Brain microvascular endothelial cell (primary cell): ENCODE measurements at regions not wholly inside any gene's neighbourhood (a gene's known extent, or its start where the extent isn't known, plus 50 kb on each side); places are given as distances from the start of the nearest gene placed in this dataset.

ENCODE experiments used
- DNase-seq: peaks from one replicate; pipeline ENCODE4 v3.0.0-alpha.2; 2020
- H3K27ac ChIP-seq: fragments of 250-450 bp; sonication (Bioruptor Pico); 2 replicates; pipeline ENCODE4 v1.5.1; 2020; ENCODE audit warnings: mild to moderate bottlenecking, moderate library complexity
- H3K27me3 ChIP-seq: fragments of 250-450 bp; sonication (Bioruptor Pico); replicated peaks from 2 replicates; pipeline ENCODE4 v1.5.1; 2020; ENCODE audit warnings: mild to moderate bottlenecking
- H3K36me3 ChIP-seq: fragments of 250-450 bp; sonication (Bioruptor Pico); replicated peaks from 2 replicates; pipeline ENCODE4 v1.5.1; 2020; ENCODE audit warnings: mild to moderate bottlenecking
- H3K4me3 ChIP-seq: 2 replicates; pipeline ENCODE4 v1.5.1; 2011; ENCODE audit warnings: low read depth, mild to moderate bottlenecking, control low read depth, low read length, moderate library complexity
- CTCF ChIP-seq: IDR thresholded peaks from 2 replicates; pipeline ENCODE4 v1.5.1; 2011; ENCODE audit warnings: low read depth, mild to moderate bottlenecking, moderate library complexity, low read length, control low read depth, inconsistent platforms; ENCODE audit errors: missing control alignments
- in situ Hi-C: cut with HindIII; loops from 2 replicates; pipeline ENCODE4 v1.10.0; 2017; ENCODE audit warnings: low sequenced_read_pairs, low pct_ligation_motif_present

- no peak for TF ChIP-seq CTCF
- Histone ChIP-seq H3K4me3 (no peak overlapping the region), H3K36me3 (no peaks in the 10 kb centered on the region), H3K27ac (no peak overlapping the region), H3K27me3 (no peaks in the 10 kb centered on the region)
- DNase-seq, result no peak
- in situ Hi-C loops, result no loop called here
Measured at GRCh38 chr3:72548461-72548860, 299.8 kb downstream of the SHQ1 start.

GRCh38 chr3:72547183-72547582 is 301.1 kb downstream of the SHQ1 start:
- TF ChIP-seq CTCF, result no peak
- Histone ChIP-seq H3K27ac (no peak overlapping the region), H3K4me3 (no peak overlapping the region), H3K36me3 (no peaks in the 10 kb centered on the region), H3K27me3 (no peaks in the 10 kb centered on the region)
- no peak for DNase-seq
- in situ Hi-C loops, result no loop called here

GRCh38 chr3:72544239-72544638 is 304.0 kb downstream of the SHQ1 start:
- TF ChIP-seq CTCF, result no peak
- Histone ChIP-seq H3K27me3 (no peaks in the 10 kb centered on the region), H3K36me3 (no peaks in the 10 kb centered on the region), H3K27ac (no peak overlapping the region), H3K4me3 (no peak overlapping the region)
- in situ Hi-C loops, result no loop called here
- DNase-seq, result no peak

- Histone ChIP-seq H3K36me3 (no peaks in the 10 kb centered on the region), H3K27ac (no peak overlapping the region), H3K27me3 (no peaks in the 10 kb centered on the region), H3K4me3 (no peak overlapping the region)
- DNase-seq, result no peak
- no peak for TF ChIP-seq CTCF
- in situ Hi-C loops, result no loop called here
Measured at GRCh38 chr3:72543246-72543645, 305.0 kb downstream of the SHQ1 start.

GRCh38 chr3:72542781-72543180 is 305.5 kb downstream of the SHQ1 start:
- no peaks in the 10 kb centered on the region for H3K27me3 ChIP-seq
- in situ Hi-C loops, result no loop called here
- H3K36me3 ChIP-seq, result no peaks in the 10 kb centered on the region
- no peak overlapping the region for H3K27ac ChIP-seq
- no peak overlapping the region for H3K4me3 ChIP-seq
- TF ChIP-seq CTCF, result no peak
- DNase-seq, result no peak

- DNase-seq, result no peak
- TF ChIP-seq CTCF, result no peak
- Histone ChIP-seq H3K27ac (no peak overlapping the region), H3K27me3 (no peaks in the 10 kb centered on the region), H3K36me3 (no peaks in the 10 kb centered on the region), H3K4me3 (no peak overlapping the region)
- in situ Hi-C loops, result no loop called here
Measured at GRCh38 chr3:72539856-72540255, 308.4 kb downstream of the SHQ1 start.
